ENCODE measurements at regions not wholly inside any gene's neighbourhood (a gene's known extent, or its start where the extent isn't known, plus 50 kb on each side); places are given as distances from the start of the nearest gene placed in this dataset.

- H3K9me3 ChIP-seq = no peaks in the 10 kb centered on the region
- TF ChIP-seq EP300 (IDR thresholded peaks at IDR 0.05; ENCODE audit: low read depth) (no peak), POLR2AphosphoS5 (IDR thresholded peaks at IDR 0.05) (no peak), CTCF (IDR thresholded peaks at IDR 0.05) (no peak), POLR2A (IDR thresholded peaks at IDR 0.05) (no peak)
- no peak overlapping the region for H3K27ac ChIP-seq
- no peaks in the 10 kb centered on the region for H3K4me1 ChIP-seq
- no peaks in the 10 kb centered on the region for H3K27me3 ChIP-seq
- no peaks in the 10 kb centered on the region for H3K36me3 ChIP-seq
- in situ Hi-C loops (cut with MboI; ENCODE audit: low pct_ligation_motif_present in 1 of 4, low pct_unique_long_range_greater_than_20kb in 1 of 4, low sequenced_read_pairs in 3 of 4) (no loop called here), intact Hi-C loops (cut with DNase I; ENCODE audit: low total_unique reads) (no loop called here)
- WGBS, 2 donors (ENCODE audit: low coverage in 1 of 2) = 68 to 71% methylated on average over 7 of the region's 7 CpGs
- H3K4me3 ChIP-seq = no peak overlapping the region
- DNase-seq = no peak
Measured at GRCh38 chr5:164561933-164562872, 1056.8 kb downstream of the MAT2B start.

DNA sequence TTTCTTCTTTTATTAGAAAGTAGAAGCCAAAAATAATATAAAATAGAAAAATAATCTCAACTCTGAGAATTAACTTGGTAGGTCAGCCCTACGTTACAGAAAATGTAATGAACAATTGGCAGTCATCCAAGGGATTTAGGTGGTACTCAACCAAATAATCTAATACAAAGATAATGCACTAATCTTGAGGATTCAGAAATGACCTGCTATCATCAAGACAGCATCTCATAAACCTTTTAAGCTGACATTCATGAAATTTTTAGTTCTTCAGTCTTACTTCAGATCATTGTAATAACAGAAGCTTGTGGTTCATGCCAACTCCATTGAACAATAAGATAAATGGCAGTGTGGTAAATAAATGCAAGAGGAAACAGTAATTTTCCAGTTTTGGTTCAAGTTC is 1058.0 kb downstream of the MAT2B start:
- Histone ChIP-seq H3K36me3 (no peaks in the 10 kb centered on the region), H3K9me3 (no peaks in the 10 kb centered on the region), H3K27me3 (no peaks in the 10 kb centered on the region), H3K27ac (no peak overlapping the region), H3K4me3 (no peak overlapping the region), H3K4me1 (no peaks in the 10 kb centered on the region)
- in situ Hi-C loops (cut with MboI; ENCODE audit: low pct_ligation_motif_present in 1 of 4, low pct_unique_long_range_greater_than_20kb in 1 of 4, low sequenced_read_pairs in 3 of 4) (no loop called here), intact Hi-C loops (cut with DNase I; ENCODE audit: low total_unique reads) (no loop called here)
- no peak for DNase-seq
- 33 to 50% methylated on average over 1 of the region's 1 CpG for WGBS, 2 donors (ENCODE audit: low coverage in 1 of 2)
- TF ChIP-seq CTCF (IDR thresholded peaks at IDR 0.05) (no peak), EP300 (IDR thresholded peaks at IDR 0.05; ENCODE audit: low read depth) (no peak), POLR2A (IDR thresholded peaks at IDR 0.05) (no peak), POLR2AphosphoS5 (IDR thresholded peaks at IDR 0.05) (no peak)

DNA sequence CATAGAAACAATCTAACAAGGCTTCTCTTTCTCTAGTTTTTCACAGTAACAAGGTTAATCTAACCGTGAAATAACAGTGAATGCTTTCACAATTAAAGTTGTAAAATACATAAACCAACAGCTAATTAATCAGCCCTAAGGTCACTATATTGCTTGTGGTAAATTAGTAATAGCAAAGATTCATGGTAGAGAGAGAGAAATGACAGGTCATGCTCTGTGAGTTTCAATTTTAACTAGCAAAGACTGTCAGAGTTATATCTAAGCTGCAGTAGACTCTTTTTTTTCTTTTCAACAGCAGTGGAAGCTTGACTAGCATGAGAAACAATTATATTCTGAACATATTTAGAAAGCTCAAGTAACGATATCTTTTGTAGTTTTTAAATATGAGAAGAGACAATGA is 1068.0 kb downstream of the MAT2B start:
- 58 to 60% methylated on average over 2 of the region's 2 CpGs for WGBS, 2 donors (ENCODE audit: low coverage in 1 of 2)
- no peak for DNase-seq
- no peak for TF ChIP-seq POLR2AphosphoS5 (IDR thresholded peaks at IDR 0.05)
- no peak for TF ChIP-seq POLR2A (IDR thresholded peaks at IDR 0.05)
- TF ChIP-seq EP300 (IDR thresholded peaks at IDR 0.05; ENCODE audit: low read depth) = no peak
- no peak for TF ChIP-seq CTCF (IDR thresholded peaks at IDR 0.05)
- intact Hi-C loops (cut with DNase I; ENCODE audit: low total_unique reads) (no loop called here), in situ Hi-C loops (cut with MboI; ENCODE audit: low pct_ligation_motif_present in 1 of 4, low pct_unique_long_range_greater_than_20kb in 1 of 4, low sequenced_read_pairs in 3 of 4) (no loop called here)
- Histone ChIP-seq H3K4me3 (no peak overlapping the region), H3K27me3 (no peaks in the 10 kb centered on the region), H3K27ac (no peak overlapping the region), H3K4me1 (no peaks in the 10 kb centered on the region), H3K36me3 (no peaks in the 10 kb centered on the region), H3K9me3 (no peaks in the 10 kb centered on the region)

GRCh38 chr5:164577201-164577600 is 1071.8 kb downstream of the MAT2B start:
- in situ Hi-C loops (cut with MboI; ENCODE audit: low pct_ligation_motif_present in 1 of 4, low pct_unique_long_range_greater_than_20kb in 1 of 4, low sequenced_read_pairs in 3 of 4) = no loop called here
- intact Hi-C loops (cut with DNase I; ENCODE audit: low total_unique reads) = no loop called here
- H3K9me3 ChIP-seq = no peaks in the 10 kb centered on the region
- TF ChIP-seq POLR2AphosphoS5 (IDR thresholded peaks at IDR 0.05) = no peak
- no peak for TF ChIP-seq POLR2A (IDR thresholded peaks at IDR 0.05)
- TF ChIP-seq EP300 (IDR thresholded peaks at IDR 0.05; ENCODE audit: low read depth) = no peak
- no peak for TF ChIP-seq CTCF (IDR thresholded peaks at IDR 0.05)
- no peaks in the 10 kb centered on the region for H3K4me1 ChIP-seq
- no peaks in the 10 kb centered on the region for H3K36me3 ChIP-seq
- no peak overlapping the region for H3K4me3 ChIP-seq
- 69 to 80% methylated on average over 2 of the region's 2 CpGs for WGBS, 2 donors (ENCODE audit: low coverage in 1 of 2)
- H3K27ac ChIP-seq = no peak overlapping the region
- no peak for DNase-seq
- no peaks in the 10 kb centered on the region for H3K27me3 ChIP-seq

Measured in transverse colon (tissue), 4 donors.